OCI-LY1 (cell line): ENCODE measurements at regions not wholly inside any gene's neighbourhood (a gene's known extent, or its start where the extent isn't known, plus 50 kb on each side); places are given as distances from the start of the nearest gene placed in this dataset.

Experiments used
- EZH2 ChIP-seq: fragments of 200-600 bp; sonication (generic), shearing (Covaris generic); IDR thresholded peaks from 2 replicates; pipeline ENCODE4 v1.8.0; 2017; ENCODE audit warnings: borderline replicate concordance, mixed run types, mild to moderate bottlenecking, antibody characterized with exemption, low read length, moderate library complexity, mixed read lengths
- TF ChIP-seq, protein P1 (sequence below): fragments of 200-600 bp; sonication (generic), shearing (Covaris generic); IDR thresholded peaks from 2 replicates; pipeline ENCODE4 v1.5.1; 2017; ENCODE audit warnings: mild to moderate bottlenecking, antibody characterized with exemption, low read length, moderate library complexity, mixed read lengths

DNA sequence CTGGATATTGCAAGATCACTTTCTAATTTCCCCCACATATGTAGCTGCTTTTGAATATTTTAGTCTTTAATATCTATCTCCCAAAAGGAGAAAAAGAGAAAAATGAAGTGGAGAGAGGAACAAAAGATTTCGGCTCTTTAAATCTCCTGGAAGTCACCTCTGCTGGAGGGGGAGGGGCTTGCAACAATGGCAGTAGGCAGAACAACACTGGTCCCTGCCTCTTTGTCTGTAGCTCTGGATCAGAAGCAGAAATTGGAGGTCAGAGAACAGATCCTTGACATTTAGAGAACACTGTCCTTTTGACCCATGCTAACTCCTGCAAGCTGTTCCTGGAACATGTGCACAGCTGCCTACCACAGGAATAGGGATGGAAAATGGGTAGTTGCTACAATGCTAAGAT, 86.7 kb upstream of the GPR12 start:
- TF ChIP-seq, protein P1, sequence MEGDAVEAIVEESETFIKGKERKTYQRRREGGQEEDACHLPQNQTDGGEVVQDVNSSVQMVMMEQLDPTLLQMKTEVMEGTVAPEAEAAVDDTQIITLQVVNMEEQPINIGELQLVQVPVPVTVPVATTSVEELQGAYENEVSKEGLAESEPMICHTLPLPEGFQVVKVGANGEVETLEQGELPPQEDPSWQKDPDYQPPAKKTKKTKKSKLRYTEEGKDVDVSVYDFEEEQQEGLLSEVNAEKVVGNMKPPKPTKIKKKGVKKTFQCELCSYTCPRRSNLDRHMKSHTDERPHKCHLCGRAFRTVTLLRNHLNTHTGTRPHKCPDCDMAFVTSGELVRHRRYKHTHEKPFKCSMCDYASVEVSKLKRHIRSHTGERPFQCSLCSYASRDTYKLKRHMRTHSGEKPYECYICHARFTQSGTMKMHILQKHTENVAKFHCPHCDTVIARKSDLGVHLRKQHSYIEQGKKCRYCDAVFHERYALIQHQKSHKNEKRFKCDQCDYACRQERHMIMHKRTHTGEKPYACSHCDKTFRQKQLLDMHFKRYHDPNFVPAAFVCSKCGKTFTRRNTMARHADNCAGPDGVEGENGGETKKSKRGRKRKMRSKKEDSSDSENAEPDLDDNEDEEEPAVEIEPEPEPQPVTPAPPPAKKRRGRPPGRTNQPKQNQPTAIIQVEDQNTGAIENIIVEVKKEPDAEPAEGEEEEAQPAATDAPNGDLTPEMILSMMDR, result no peak
- no peak for TF ChIP-seq EZH2
